Hypothalamus (tissue), 51 donors: ENCODE measurements at regions not wholly inside any gene's neighbourhood (a gene's known extent, or its start where the extent isn't known, plus 50 kb on each side); places are given as distances from the start of the nearest gene placed in this dataset.
"Not testable (repeated sequence)": the region's sequence is repeated elsewhere in the genome, so short reads cannot be mapped to it uniquely, and the experiment has no call there.

Source experiments
- DNase-seq, 51 donors: peaks; one replicate each; lab custom pipeline; 2025; lab: John Stamatoyannopoulos, UW

DNA sequence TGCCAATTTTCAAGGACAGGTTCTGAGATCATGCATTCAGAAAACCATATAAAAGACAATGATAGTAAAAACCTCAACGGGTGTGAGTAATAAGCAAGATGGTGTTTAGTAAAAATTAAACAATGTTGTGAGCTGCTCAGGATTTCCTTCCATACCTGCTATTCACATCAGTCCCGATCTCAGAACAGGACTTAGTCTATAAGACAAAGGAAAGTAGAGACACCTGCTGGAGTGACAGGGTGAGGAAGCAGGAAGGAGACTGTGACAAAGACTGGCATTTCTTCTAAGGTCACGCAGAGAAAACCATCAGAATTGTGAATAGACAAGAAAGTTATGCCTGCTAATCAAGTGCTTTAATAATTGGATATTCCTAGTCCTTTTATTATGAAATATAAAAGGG, 648.0 kb downstream of the DACH1 start:
- no peak for DNase-seq

DNA sequence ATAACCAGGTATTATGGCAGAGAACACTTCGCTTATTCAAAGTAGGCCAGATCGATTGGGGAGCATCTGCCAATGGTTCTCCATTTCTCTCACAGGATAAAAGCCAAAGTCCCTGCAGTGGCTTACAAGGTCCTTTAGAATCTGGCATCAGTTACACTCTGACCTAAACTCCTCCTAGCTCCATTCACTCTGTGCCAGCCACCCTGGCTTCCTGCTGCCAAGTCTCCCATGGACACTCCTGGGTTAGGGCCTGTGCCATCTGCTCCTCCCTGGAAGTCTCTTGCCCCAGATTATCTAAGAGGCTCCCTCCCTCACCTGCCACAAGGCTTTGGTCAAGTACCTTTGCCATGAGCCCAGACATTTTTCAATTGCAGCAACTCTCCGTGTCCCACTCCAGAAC, 649.2 kb downstream of the DACH1 start:
- no peak for DNase-seq

DNA sequence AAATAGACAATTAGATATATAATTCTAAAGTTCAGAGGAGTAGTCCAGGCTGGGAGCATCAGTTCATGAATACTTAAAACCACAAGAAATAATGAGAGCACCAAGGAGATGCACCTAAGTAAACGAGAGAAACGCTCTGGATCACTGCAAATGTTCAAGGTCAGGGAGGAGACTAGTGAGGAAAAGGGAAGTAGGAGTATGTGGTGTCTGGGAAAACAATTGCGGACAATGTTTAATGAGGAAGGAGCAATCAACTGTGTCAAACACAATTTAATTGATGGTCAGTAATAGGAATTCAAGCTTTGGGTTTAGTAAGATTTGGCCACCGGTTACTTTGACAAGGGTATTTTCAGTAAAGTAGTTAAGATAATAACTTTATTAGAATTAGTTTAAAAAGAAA, 652.2 kb downstream of the DACH1 start:
- no peak for DNase-seq

DNA sequence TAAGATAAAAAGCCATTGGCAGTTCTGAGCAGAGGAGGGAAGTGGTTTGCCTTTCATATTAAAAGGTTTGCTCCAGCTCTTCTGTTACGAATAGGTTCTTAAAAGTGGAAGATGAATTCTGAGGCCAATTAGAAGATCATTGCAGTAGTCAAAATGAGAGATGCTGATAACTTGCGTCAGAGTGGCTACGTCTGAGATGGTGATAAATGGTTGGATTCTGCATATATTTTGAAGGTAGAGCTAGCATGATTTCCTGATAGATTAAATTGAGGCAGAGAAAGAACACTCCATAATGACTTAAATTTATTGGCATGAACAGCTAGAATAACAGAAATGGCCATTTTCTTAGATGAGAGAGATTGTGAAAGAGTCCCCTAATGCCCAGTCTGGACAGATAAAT, 652.6 kb downstream of the DACH1 start:
- DNase-seq: no peak

DNA sequence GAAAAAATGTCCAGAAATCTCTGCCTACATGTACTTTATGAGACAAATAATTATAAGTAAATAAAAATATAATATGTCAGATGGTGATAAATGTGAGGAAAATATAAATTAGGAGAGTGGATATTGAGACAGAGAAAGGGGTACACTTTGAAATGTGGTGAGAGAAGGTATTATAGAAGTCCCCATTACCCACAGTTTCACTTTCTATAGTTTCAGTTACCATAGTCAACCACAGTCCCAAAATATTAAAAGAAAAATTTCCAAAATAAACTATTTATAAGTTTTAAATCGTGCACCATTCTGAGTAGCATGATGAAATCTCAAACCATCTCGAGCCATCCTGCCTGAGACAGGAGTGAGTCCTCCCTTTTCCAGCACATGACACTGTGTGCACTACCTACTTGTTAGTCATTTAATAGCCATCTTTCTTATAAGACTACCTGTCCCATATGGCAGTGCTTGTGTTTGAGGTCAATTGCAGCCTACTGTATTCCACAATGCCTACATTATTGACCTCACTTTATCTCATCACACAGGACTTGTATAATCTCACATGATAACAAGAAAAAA, 653.7 kb downstream of the DACH1 start:
- no peak for DNase-seq

DNA sequence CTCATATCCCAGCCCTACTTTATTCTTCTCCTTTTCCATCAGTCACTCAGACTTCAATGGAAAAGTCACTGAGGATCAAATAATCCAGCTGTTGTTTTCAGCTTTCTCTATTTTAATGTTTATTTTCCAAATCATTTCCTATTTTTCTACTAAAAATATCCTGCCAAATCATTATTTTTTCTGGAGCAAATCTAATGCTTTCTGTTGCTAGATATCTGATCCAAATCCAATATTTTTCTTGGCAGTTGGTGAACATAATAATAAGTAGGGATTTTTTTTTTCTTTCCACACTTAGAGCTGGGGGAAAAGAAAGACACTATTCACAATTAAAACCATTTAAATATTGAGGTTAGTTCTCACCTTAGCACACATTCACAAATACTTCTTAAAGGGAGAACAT, 656.1 kb downstream of the DACH1 start:
- DNase-seq: no peak

DNA sequence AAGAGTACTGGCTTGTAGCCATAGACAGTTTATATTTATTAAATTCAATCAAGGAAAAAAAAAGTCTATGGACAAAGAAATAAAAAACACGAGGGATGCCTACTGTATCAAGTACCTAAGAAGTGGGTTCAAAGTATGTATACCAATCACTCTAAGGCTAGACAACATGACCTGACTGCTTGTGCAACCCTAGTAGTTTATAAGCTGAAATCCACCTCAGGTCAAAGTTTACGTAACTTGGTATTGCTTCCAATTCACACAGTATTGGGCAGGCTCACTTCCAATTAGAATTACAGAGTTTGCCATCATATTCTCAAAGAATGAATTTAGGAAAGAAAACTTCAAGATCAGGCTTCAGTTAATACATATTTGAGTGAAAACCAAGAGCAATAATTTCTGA, 657.8 kb downstream of the DACH1 start:
- no peak for DNase-seq

DNA sequence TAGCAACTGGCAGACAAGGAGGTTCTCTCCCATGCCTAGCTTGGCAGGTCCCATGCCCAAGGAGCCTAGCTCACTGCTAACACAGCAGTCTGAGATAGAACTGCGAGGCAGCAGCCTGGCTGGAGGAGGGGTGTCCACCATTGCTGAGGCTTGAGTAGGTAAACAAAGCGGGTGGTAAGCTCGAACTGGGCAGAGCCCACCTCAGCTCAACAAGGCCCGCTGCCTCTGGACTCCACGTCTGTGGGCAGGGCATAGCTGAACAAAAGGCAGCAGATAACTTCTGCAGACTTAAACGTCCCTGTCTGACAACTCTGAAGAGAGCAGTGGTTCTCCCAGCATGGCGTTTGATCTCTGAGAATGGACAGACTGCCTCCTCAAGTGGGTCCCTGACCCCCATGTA, 682.4 kb downstream of the DACH1 start:
- not testable (repeated sequence) for DNase-seq

DNA sequence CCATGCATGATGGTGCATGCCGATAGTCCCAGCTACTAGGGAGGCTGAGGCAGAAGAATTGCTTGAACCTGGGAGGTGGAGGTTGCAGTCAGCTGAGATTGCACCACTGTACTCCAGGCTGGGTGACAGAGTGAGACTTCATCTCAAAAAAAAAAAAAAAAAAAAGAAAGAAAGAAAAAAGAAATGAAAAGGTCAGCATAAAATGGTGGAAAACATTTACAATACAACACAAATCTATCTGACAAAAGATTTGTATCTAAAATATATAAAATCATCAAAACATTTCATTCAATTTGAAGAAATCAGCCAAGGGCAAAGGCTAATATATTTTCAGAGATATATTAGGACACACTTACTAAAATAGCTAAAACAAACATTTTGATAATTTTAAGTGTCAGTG, 683.7 kb downstream of the DACH1 start:
- not testable (repeated sequence) for DNase-seq

DNA sequence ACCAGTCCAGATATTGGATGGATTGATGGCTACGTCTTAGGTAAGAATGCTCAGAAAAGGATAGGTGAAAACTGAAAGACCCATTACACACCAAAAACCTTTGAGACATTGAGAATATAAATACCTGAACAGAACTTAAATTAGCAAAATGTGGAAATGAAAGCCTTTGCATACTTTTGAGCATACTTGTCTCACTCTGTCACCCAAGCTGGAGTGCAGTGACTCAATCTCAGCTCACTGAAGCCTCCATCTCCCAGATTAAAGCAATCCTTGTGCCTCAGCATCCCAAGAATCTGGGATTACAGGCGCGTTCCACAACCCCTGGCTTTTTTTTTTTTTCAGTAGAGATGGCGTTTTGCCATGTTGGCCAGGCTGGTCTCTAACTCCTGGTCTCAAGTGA, 695.3 kb downstream of the DACH1 start:
- no peak for DNase-seq

DNA sequence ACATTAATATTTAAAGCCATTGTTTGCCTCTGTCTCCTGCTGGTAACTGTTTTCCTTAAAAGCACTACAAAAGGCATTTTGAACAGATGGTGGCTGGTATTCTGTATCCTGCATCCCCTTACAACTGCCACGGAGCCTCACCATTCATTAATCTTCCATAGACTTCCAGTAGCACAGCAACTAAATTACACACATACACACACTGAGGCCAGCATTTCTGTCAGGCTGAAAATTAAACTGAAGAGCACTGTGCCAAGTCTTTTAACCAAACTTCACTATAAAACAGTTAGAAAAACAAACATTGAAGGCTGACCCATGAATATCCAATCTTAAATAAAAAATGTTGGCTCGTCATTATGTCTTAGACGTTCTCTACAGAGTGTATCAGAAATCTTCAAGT, 697.8 kb downstream of the DACH1 start:
- DNase-seq: no peak

DNA sequence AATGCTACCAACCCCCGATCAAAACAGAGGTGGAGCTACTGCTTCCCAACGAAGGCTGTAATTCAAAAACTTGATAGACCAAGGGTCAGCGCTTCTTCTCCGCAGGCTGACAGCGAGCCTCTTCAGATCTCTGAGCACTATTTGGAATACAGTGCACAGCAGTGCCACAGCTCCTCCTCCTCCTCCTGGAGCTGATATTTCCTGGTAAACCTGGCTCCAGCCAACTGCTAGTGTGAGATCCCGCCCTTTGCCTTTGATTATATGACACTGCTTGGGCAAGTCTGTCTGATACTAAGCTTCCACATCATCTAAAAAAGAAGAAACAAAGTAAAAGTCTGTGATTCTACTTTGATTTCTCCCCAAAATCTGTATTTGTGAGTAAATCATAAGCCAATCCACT, 710.5 kb downstream of the DACH1 start:
- no peak for DNase-seq

DNA sequence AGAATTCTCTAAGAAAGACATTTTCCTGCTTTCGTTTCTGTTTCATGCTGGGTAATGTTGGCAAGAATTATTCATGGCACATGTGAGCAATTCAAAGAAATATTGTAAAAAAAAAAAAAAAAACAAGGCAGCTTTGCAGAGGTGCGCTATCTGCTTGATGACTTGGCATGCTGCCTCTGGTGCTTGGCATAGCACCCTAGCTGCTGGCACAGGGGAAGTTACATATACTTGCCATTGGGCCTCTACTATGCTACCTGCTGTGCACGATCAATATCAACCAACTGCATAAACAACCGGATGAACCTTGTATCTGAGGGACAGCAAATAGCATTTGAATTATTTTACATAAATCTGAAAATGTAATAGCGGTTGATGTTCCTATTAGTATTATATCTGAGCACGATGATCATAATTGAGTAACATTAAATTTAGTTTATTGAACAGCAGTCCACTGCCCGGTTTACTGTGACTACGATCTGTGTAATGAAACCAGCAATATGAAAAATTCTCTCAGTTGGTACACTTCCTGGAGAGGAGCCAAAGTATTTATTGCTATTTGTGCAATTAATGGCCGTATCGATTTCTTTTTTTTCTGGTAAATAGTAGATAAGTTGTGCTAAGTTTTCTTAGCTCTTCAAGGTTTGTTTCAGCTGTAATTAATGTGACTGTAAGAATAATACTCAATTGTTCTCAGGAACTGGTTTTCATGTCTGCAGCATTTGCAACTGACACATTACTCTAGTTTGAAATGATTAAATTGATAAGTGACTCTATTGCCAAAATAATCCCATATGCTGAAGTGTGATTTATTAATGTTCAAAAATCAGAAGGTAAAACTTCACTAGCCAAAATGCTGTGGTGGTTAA, 717.3 kb downstream of the DACH1 start:
- DNase-seq: no peak

DNA sequence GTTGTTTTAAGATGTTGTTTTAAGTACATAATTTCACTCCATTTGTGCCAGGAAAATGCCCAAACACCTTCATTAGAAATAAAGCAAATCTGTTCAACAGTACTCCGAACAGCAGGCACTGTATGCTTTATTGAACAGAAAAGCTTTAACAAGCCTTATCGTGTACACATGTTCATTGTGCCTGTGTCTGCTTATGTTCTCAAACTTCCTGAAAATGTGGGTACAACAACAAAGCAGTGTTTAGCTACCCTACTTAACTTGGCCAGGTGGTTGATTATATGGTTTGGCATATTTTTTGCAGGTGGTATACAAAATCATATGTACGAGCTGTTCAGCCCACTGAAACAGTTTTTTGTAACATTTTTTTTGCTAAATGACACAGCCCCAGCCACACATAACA, 718.0 kb downstream of the DACH1 start:
- DNase-seq: no peak

DNA sequence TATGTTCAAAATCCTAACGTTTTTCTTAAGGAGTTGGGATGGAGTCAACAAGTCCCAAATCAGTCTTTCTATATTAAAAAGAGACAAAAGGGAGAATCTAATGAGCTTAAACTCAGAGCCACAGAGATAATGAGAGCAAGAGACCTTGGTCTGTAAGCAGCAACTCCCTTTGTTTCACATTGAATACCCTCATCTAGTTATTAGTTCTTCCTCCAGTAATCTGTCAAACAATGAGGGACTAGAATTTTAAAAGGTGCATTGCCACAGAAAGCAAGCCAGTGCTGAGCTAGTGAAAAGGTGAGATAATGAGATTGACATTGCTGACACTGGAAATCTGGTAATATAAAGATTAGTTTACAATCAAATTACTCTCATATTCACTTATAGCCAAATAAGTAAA, 718.6 kb downstream of the DACH1 start:
- DNase-seq: no peak

DNA sequence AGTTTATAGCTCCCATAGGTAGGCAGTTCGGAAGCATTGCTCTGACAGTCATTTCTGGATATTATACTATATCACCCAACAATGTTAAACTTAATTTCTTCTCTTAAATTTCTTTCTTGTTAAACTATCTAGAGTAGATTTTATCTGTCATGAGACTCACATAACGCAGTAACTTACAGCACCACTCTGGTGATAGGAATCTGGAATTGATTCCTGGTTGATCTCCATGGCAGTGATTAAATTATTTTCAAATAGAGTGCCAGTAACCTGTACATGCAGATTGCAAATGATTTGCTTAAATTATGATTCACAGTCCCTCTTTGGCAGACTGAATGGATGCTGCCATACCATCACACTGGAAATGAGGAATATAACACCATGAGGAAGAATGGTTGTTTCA, 722.1 kb downstream of the DACH1 start:
- DNase-seq: no peak

DNA sequence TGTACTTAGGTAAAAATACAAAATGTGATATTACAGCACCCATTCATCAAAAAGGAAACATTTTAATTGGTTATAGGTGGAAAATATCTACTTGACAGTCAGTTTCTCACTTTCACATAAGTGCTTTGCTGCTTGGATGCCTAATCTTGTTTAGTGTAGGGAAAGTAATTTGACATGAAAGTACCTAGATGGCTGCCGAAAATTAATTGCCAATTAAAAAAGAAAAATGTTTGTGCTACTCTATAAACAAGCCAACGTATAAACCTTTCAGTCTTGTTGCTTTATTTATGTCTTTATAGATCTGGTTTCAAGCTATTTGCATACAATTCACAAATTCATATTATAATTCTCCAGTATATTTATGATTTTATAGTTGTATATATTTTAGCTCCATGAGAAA, 729.9 kb downstream of the DACH1 start:
- no peak for DNase-seq

DNA sequence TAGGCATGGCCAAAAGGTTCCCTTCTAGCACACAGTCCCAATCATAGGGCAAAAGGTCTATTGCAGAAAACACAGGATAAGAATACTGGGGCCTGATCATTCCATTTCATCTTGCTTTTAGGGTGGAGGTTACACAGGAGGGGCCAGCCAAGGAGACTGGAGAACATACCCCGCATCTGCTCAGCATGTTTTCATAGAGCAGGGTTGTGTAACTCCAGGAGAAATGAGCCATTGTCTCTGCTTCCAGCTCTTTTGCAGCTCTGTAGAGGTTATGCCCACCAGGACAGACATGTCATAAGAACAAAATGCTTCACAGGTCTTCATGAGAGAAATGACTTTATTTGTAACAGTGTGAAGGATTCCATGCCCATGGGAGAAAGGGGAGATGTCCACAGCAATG, 742.8 kb downstream of the DACH1 start:
- DNase-seq: no peak

DNA sequence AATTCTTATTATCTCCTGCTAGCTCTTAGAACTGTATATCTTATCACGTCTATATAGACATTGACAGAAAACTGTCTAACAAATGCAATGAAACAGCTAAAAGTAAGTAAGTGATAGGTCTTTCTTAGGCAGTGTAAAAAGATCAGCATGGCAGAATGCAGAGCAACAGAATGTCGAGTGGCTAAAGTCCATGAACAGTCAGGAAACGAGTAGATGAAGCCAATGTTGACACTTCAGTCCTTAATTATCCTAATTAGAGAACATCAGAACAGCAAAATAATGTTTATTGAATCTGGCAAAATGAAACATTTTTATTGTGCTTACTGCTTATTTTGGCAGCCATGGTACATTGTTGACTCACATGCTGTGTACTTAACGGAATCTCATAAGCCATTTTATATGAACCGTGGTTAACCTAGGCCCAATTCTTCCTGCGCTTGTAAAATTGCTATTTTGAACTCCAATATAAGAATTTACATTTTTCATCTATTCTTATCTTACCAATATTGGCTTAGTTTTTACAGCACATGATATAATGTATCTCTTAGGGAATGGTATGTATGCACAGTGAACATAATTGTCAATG, 748.1 kb downstream of the DACH1 start:
- DNase-seq: no peak

DNA sequence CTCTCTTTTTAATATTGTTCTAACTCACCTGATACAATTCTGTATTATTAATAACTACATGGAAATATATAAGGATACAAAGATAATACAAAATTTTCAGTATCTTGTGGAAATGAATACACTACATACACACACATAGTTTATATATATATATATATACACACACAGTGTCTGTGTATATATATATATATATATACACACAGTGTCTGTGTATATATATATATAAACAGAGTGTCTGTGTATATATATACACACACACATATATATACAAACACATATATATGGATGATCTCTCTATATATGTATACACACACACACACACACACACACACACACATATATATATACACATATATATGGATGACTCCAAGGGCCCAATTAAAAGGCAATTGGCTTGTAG, 749.1 kb downstream of the DACH1 start:
- no peak for DNase-seq

DNA sequence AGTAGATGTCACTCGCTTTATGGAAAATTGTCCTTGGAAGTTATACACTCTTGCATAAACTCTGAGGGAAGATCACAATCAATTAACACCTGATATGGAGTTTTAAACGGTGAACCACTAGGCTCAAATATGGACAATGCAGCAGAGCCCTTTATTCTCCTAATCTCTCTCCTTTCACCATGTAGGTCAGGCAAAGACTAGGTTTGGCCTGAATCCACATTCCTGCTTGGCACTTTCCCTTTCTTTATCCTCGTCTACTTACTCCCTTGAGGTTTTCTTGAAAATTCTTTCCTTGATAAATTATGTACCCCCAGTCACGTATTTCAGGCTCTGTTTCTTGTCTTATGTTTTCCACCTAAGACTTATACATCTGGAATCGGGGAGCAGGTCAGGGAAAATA, 751.7 kb downstream of the DACH1 start:
- DNase-seq: no peak

DNA sequence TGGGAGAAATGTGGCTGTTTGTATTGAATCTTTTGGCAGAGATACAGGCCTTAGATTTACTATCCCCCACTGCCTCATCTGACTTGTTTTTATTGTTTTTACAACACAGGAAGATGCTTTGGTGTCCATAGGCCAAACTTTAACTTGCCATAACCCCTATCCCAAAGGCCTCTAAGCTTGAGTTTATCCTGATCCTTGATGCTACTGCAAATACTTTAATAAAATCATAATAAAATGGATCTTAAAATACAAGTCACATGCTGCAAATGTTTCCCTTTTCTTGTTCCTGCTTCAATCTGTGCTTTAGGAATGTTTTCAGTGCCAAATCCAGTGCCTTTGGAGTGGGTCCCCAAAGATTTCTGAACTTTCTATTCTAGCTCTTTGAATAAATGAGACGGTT, 770.6 kb downstream of the DACH1 start:
- DNase-seq: no peak
